ENCODE measurements at regions not wholly inside any gene's neighbourhood (a gene's known extent, or its start where the extent isn't known, plus 50 kb on each side); places are given as distances from the start of the nearest gene placed in this dataset.
"Not testable (repeated sequence)": the region's sequence is repeated elsewhere in the genome, so short reads cannot be mapped to it uniquely, and the experiment has no call there.

GRCh38 chr2:87183373-87183772 lies 161.7 kb upstream of the PLGLB1 start:
- 65% methylated on average over 4 of the region's 5 CpGs; no CpG with 5 or more reads in 1 of the 2 donors for WGBS, 2 donors
- H3K4me3 ChIP-seq (ENCODE audit: low read depth, poor library complexity, severe bottlenecking); DNase-seq (ENCODE audit: low spot score in 2 of 2); intact Hi-C loops (cut with DNase I; ENCODE audit: low total_unique reads): not testable (repeated sequence)

- DNase-seq (ENCODE audit: low spot score in 2 of 2); H3K4me3 ChIP-seq (ENCODE audit: low read depth, poor library complexity, severe bottlenecking); intact Hi-C loops (cut with DNase I; ENCODE audit: low total_unique reads): not testable (repeated sequence)
- WGBS, 2 donors, result 97% methylated on average over 2 of the region's 3 CpGs; no CpG with 5 or more reads in 1 of the 2 donors
These were observed 162.6 kb upstream of the PLGLB1 start for GRCh38 chr2:87184260-87184659.

- intact Hi-C loops (cut with DNase I; ENCODE audit: low total_unique reads); H3K4me3 ChIP-seq (ENCODE audit: low read depth, poor library complexity, severe bottlenecking); DNase-seq (ENCODE audit: low spot score in 2 of 2): not testable (repeated sequence)
- 100% methylated on average over 1 of the region's 3 CpGs for WGBS, 2 donors
These were observed 167.6 kb upstream of the PLGLB1 start for GRCh38 chr2:87189214-87189613.

- 21 to 46% methylated on average over 2 of the region's 7 CpGs for WGBS, 2 donors
- intact Hi-C loops (cut with DNase I; ENCODE audit: low total_unique reads); DNase-seq (ENCODE audit: low spot score in 2 of 2); H3K4me3 ChIP-seq (ENCODE audit: low read depth, poor library complexity, severe bottlenecking): not testable (repeated sequence)
These were observed 171.7 kb upstream of the PLGLB1 start for GRCh38 chr2:87193336-87193735.

- H3K4me3 ChIP-seq (ENCODE audit: low read depth, poor library complexity, severe bottlenecking); DNase-seq (ENCODE audit: low spot score in 2 of 2); intact Hi-C loops (cut with DNase I; ENCODE audit: low total_unique reads): not testable (repeated sequence)
- WGBS, 2 donors, result 40 to 88% methylated on average over 1 of the region's 2 CpGs
These were observed 172.8 kb upstream of the PLGLB1 start for GRCh38 chr2:87194254-87194999.

GRCh38 chr2:87196720-87197388 lies 175.2 kb upstream of the PLGLB1 start:
- intact Hi-C loops (cut with DNase I; ENCODE audit: low total_unique reads); H3K4me3 ChIP-seq (ENCODE audit: low read depth, poor library complexity, severe bottlenecking); DNase-seq (ENCODE audit: low spot score in 2 of 2): not testable (repeated sequence)
- 88 to 100% methylated on average over 1 to 2 of the region's 3 CpGs for WGBS, 2 donors

GRCh38 chr2:87198422-87198821 lies 176.8 kb upstream of the PLGLB1 start:
- intact Hi-C loops (cut with DNase I; ENCODE audit: low total_unique reads); H3K4me3 ChIP-seq (ENCODE audit: low read depth, poor library complexity, severe bottlenecking); DNase-seq (ENCODE audit: low spot score in 2 of 2): not testable (repeated sequence)
- 49 to 72% methylated on average over 2 of the region's 2 CpGs for WGBS, 2 donors

GRCh38 chr2:87199228-87199627 lies 177.6 kb upstream of the PLGLB1 start:
- DNase-seq (ENCODE audit: low spot score in 2 of 2); intact Hi-C loops (cut with DNase I; ENCODE audit: low total_unique reads); H3K4me3 ChIP-seq (ENCODE audit: low read depth, poor library complexity, severe bottlenecking): not testable (repeated sequence)
- WGBS, 2 donors, result 67% methylated on average over 1 of the region's 9 CpGs; no CpG with 5 or more reads in 1 of the 2 donors

GRCh38 chr2:87204569-87205147 lies 183.0 kb upstream of the PLGLB1 start:
- WGBS, 2 donors, result 83 to 95% methylated on average over 1 to 5 of the region's 8 CpGs
- DNase-seq (ENCODE audit: low spot score in 2 of 2); H3K4me3 ChIP-seq (ENCODE audit: low read depth, poor library complexity, severe bottlenecking); intact Hi-C loops (cut with DNase I; ENCODE audit: low total_unique reads): not testable (repeated sequence)

GRCh38 chr2:87212938-87213337 lies 191.3 kb upstream of the PLGLB1 start:
- intact Hi-C loops (cut with DNase I; ENCODE audit: low total_unique reads); H3K4me3 ChIP-seq (ENCODE audit: low read depth, poor library complexity, severe bottlenecking); DNase-seq (ENCODE audit: low spot score in 2 of 2): not testable (repeated sequence)
- WGBS, 2 donors, result 90% methylated on average over 1 of the region's 3 CpGs; no CpG with 5 or more reads in 1 of the 2 donors

- 86 to 100% methylated on average over 1 of the region's 4 CpGs for WGBS, 2 donors
- intact Hi-C loops (cut with DNase I; ENCODE audit: low total_unique reads); H3K4me3 ChIP-seq (ENCODE audit: low read depth, poor library complexity, severe bottlenecking); DNase-seq (ENCODE audit: low spot score in 2 of 2): not testable (repeated sequence)
These were observed 195.4 kb upstream of the PLGLB1 start for GRCh38 chr2:87217005-87217404.

GRCh38 chr2:87217741-87218410 lies 196.2 kb upstream of the PLGLB1 start:
- DNase-seq (ENCODE audit: low spot score in 2 of 2), result peak in 1 of 2 donors; percentile 89
- H3K4me3 ChIP-seq (ENCODE audit: low read depth, poor library complexity, severe bottlenecking); intact Hi-C loops (cut with DNase I; ENCODE audit: low total_unique reads): not testable (repeated sequence)
- 20 to 21% methylated on average over 1 to 9 of the region's 21 CpGs for WGBS, 2 donors

GRCh38 chr2:87220651-87221050 lies 199.0 kb upstream of the PLGLB1 start:
- H3K4me3 ChIP-seq (ENCODE audit: low read depth, poor library complexity, severe bottlenecking); DNase-seq (ENCODE audit: low spot score in 2 of 2); intact Hi-C loops (cut with DNase I; ENCODE audit: low total_unique reads): not testable (repeated sequence)
- WGBS, 2 donors, result 50 to 52% methylated on average over 9 of the region's 9 CpGs

GRCh38 chr2:87222131-87222530 lies 200.5 kb upstream of the PLGLB1 start:
- H3K4me3 ChIP-seq (ENCODE audit: low read depth, poor library complexity, severe bottlenecking); DNase-seq (ENCODE audit: low spot score in 2 of 2); intact Hi-C loops (cut with DNase I; ENCODE audit: low total_unique reads): not testable (repeated sequence)
- 74 to 81% methylated on average over 5 to 7 of the region's 7 CpGs for WGBS, 2 donors

All from lower leg skin (tissue), 3 donors.